ENCODE measurements at regions not wholly inside any gene's neighbourhood (a gene's known extent, or its start where the extent isn't known, plus 50 kb on each side); places are given as distances from the start of the nearest gene placed in this dataset.

DNA sequence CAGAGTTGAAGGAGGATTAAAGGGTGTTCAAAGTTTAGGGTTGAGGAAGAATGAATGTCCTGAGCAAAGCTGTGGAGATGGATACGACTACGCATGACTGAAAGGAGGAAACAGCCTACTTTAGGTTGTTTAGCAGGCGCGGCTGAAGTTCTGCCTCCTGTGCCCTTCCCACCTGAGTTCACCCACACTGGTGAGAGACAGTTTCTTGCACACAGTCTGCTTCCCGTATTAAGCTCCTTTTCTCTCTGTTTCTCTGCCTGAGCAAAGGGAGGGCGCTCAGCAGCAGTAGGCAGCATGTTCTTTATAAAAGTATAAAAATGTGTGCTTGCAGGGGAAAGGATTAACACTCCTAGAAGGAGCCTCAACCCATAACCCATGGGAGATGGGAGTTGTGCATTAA, 224.0 kb upstream of the SMARCA2 start:
- Histone ChIP-seq H4K20me1 (ENCODE audit: low read depth, low read length) (no peaks in the 10 kb centered on the region), H3F3A (ENCODE audit: insufficient read depth) (no peaks in the 10 kb centered on the region), H3K4me2 (ENCODE audit: low read depth, low read length, poor library complexity, severe bottlenecking) (no peak overlapping the region), H3K79me2 (ENCODE audit: insufficient read depth, low read length) (no peaks in the 10 kb centered on the region), H3K27me3 (ENCODE audit: low read length) (no peaks in the 10 kb centered on the region), H3K9me2 (replicated peaks; ENCODE audit: insufficient read depth, low read length) (no peaks in the 10 kb centered on the region), H3K9ac (ENCODE audit: low read length) (no peak overlapping the region), H3K36me3 (ENCODE audit: low read length) (no peaks in the 10 kb centered on the region), H3K27ac (ENCODE audit: low read depth, low read length) (no peak overlapping the region), H3K4me3 (ENCODE audit: insufficient read depth, low read length, poor library complexity, severe bottlenecking) (no peak overlapping the region), H3K9me3 (ENCODE audit: insufficient read depth, low read length) (no peaks in the 10 kb centered on the region), H2AFZ (ENCODE audit: low read depth, low read length, severe bottlenecking) (no peak overlapping the region)
- TF ChIP-seq, protein P1, sequence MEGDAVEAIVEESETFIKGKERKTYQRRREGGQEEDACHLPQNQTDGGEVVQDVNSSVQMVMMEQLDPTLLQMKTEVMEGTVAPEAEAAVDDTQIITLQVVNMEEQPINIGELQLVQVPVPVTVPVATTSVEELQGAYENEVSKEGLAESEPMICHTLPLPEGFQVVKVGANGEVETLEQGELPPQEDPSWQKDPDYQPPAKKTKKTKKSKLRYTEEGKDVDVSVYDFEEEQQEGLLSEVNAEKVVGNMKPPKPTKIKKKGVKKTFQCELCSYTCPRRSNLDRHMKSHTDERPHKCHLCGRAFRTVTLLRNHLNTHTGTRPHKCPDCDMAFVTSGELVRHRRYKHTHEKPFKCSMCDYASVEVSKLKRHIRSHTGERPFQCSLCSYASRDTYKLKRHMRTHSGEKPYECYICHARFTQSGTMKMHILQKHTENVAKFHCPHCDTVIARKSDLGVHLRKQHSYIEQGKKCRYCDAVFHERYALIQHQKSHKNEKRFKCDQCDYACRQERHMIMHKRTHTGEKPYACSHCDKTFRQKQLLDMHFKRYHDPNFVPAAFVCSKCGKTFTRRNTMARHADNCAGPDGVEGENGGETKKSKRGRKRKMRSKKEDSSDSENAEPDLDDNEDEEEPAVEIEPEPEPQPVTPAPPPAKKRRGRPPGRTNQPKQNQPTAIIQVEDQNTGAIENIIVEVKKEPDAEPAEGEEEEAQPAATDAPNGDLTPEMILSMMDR (IDR thresholded peaks at IDR 0.05; ENCODE audit: insufficient read depth, low read length, poor library complexity, severe bottlenecking), result no peak
- no peak for TF ChIP-seq EZH2phosphoT487 (conservative IDR thresholded peaks at IDR 0.05; ENCODE audit: low read length)

DNA sequence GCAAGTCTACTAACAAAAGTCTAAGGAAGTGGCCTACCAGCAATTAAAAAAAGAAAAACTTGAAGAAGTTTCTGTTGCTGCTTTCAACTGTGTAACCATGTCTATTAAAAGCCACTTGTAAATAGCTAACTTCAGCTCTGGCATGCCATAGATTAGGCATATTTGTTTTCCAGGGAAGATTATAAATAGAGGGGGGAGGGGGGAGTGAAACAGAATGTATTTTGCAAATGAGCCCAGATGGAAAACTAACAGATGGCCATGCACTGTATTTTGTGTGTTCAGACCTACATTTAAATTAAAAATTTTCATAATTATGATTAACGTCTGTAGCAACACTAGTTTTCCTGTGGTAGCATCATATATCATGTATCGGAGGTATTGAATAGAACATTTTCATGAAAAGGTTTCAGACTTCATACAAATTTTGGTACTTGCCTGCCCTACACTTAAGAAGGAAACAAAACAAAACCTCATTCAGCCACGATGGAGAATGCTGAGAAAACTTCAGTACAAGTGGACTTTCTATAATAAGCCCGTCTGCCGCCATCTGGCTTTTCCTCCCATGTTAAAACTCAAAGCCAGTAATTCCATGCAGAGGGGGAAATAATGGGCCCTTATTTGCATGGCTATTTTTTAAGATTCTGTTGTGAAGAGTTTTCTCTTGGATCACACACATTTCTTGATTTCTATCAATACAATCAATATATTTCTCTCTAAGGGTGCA, 220.4 kb upstream of the SMARCA2 start:
- Histone ChIP-seq H3K9me2 (replicated peaks; ENCODE audit: insufficient read depth, low read length) (no peaks in the 10 kb centered on the region), H4K20me1 (ENCODE audit: low read depth, low read length) (no peaks in the 10 kb centered on the region), H3K36me3 (ENCODE audit: low read length) (no peaks in the 10 kb centered on the region), H3F3A (ENCODE audit: insufficient read depth) (no peaks in the 10 kb centered on the region), H3K27ac (ENCODE audit: low read depth, low read length) (no peak overlapping the region), H3K4me2 (ENCODE audit: low read depth, low read length, poor library complexity, severe bottlenecking) (no peak overlapping the region), H3K79me2 (ENCODE audit: insufficient read depth, low read length) (no peaks in the 10 kb centered on the region), H2AFZ (ENCODE audit: low read depth, low read length, severe bottlenecking) (no peak overlapping the region), H3K27me3 (ENCODE audit: low read length) (no peaks in the 10 kb centered on the region), H3K4me3 (ENCODE audit: insufficient read depth, low read length, poor library complexity, severe bottlenecking) (no peak overlapping the region), H3K9me3 (ENCODE audit: insufficient read depth, low read length) (no peaks in the 10 kb centered on the region), H3K9ac (ENCODE audit: low read length) (no peak overlapping the region)
- TF ChIP-seq EZH2phosphoT487 (conservative IDR thresholded peaks at IDR 0.05; ENCODE audit: low read length), result no peak
- TF ChIP-seq, protein P1 (IDR thresholded peaks at IDR 0.05; ENCODE audit: insufficient read depth, low read length, poor library complexity, severe bottlenecking), result no peak

DNA sequence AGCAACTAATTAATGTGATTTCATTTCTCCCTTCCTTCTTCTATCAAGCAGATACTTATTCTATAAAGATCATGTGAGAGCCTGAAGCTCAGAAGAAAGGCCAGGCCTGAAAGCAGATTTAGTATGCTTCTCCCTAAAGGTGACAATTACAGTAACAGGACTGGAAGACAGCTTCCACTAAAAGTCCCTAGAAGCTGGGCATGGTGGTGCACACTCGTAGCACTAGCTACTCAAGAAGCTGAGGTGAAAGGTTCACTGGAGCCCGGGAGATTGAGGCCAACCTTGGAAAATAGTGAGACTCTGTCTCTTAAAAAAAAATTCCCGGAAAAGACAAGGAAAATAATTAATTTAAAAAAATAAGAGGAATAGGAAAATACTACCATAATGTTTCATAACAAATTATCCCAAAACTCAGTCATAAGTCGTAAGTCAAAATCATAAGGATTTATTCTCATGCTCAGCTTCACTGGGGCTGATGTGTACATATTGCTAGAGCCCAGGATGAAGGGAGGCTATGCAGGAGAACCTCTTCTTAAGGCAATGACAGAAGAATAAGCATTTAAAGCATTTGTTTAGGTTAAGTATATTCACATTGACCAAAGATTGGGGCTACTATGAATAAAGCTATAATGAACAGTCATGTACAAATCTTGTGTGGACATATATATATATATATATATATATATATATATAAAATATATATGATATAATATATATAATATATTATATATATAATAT, 210.8 kb upstream of the SMARCA2 start:
- no peaks in the 10 kb centered on the region for H3K9me2 ChIP-seq (replicated peaks; ENCODE audit: insufficient read depth, low read length)
- TF ChIP-seq, protein P1 (IDR thresholded peaks at IDR 0.05; ENCODE audit: insufficient read depth, low read length, poor library complexity, severe bottlenecking), result no peak
- no peak for TF ChIP-seq EZH2phosphoT487 (conservative IDR thresholded peaks at IDR 0.05; ENCODE audit: low read length)
- no peaks in the 10 kb centered on the region for H3K27me3 ChIP-seq (ENCODE audit: low read length)
- no peak overlapping the region for H2AFZ ChIP-seq (ENCODE audit: low read depth, low read length, severe bottlenecking)
- H3K4me2 ChIP-seq (ENCODE audit: low read depth, low read length, poor library complexity, severe bottlenecking), result no peak overlapping the region
- H3K36me3 ChIP-seq (ENCODE audit: low read length), result no peaks in the 10 kb centered on the region
- H3K9me3 ChIP-seq (ENCODE audit: insufficient read depth, low read length), result no peaks in the 10 kb centered on the region
- H3K27ac ChIP-seq (ENCODE audit: low read depth, low read length), result no peak overlapping the region
- H3F3A ChIP-seq (ENCODE audit: insufficient read depth), result no peaks in the 10 kb centered on the region
- H4K20me1 ChIP-seq (ENCODE audit: low read depth, low read length), result 0 out of 2 replicates have a peak, but pooled peaks cover 3% of the 10 kb centered on the region
- no peak overlapping the region for H3K9ac ChIP-seq (ENCODE audit: low read length)
- no peak overlapping the region for H3K4me3 ChIP-seq (ENCODE audit: insufficient read depth, low read length, poor library complexity, severe bottlenecking)
- no peaks in the 10 kb centered on the region for H3K79me2 ChIP-seq (ENCODE audit: insufficient read depth, low read length)
